Gastroesophageal sphincter (tissue), 4 donors: ENCODE measurements at regions not wholly inside any gene's neighbourhood (a gene's known extent, or its start where the extent isn't known, plus 50 kb on each side); places are given as distances from the start of the nearest gene placed in this dataset.

Experiments
- ATAC-seq: fragments of 150-250 bp; one replicate; pipeline ENCODE4 v1.9.1; 2016; ENCODE audit warnings: mild to moderate bottlenecking, moderate library complexity
- H3K27ac ChIP-seq, 4 donors: fragments of 200-600 bp; sonication (generic) in 3 of 4; 1 replicate in 3 of 4; 2 replicates in 1 of 4; pipeline ENCODE4 v1.5.1; 2016 to 2019
- H3K27me3 ChIP-seq: fragments of 200-600 bp; sonication (generic); one replicate; pipeline ENCODE4 v1.5.1; 2019
- H3K36me3 ChIP-seq, 2 donors: fragments of 200-600 bp; sonication (generic); one replicate each; pipeline ENCODE4 v1.5.1; 2019; ENCODE audit warnings: control low read depth in 1 of 2
- H3K4me1 ChIP-seq, 3 donors: fragments of 200-600 bp; sonication (generic); 1 replicate in 2 of 3; 2 replicates in 1 of 3; pipeline ENCODE4 v1.5.1; 2016 to 2019; ENCODE audit warnings: control low read depth in 2 of 3
- H3K4me3 ChIP-seq, 2 donors: fragments of 200-600 bp; sonication (generic); one replicate each; pipeline ENCODE4 v1.5.1; 2019; ENCODE audit warnings: mild to moderate bottlenecking in 1 of 2, moderate library complexity in 1 of 2
- H3K9me3 ChIP-seq, 3 donors: fragments of 200-600 bp; sonication (generic); one replicate each; pipeline ENCODE4 v1.5.1; 2017 to 2019; ENCODE audit warnings: control low read depth in 2 of 3
- EP300 ChIP-seq: sonication (generic); formaldehyde crosslinking; IDR thresholded peaks from one replicate; pipeline ENCODE4 v1.6.1; 2017; ENCODE audit warnings: antibody characterized with exemption, mild to moderate bottlenecking
- POLR2A ChIP-seq, 2 donors: fragments of 450-650 bp; IDR thresholded peaks; one replicate each; pipeline ENCODE4 v1.6.1; 2017; ENCODE audit warnings: antibody characterized with exemption in 2 of 2, mild to moderate bottlenecking in 2 of 2, moderate library complexity in 1 of 2
- POLR2AphosphoS5 ChIP-seq: sonication (generic); formaldehyde crosslinking; IDR thresholded peaks from one replicate; pipeline ENCODE4 v1.6.1; 2017; ENCODE audit warnings: antibody characterized with exemption
- WGBS, 2 donors: methylation state at CpG; one replicate each; pipeline ENCODE4 v1.1.5; 2018; ENCODE audit warnings: low coverage in 1 of 2; 5-methylcytosine and 5-hydroxymethylcytosine counted together
- TF ChIP-seq, protein P1 (sequence below), 4 experiments: fragments of 200-600 bp in 2 of 4; fragments of 450-650 bp in 2 of 4; sonication (generic) in 1 of 4; IDR thresholded peaks; one replicate each; pipeline ENCODE4 v1.5.1; 2017 to 2019; ENCODE audit warnings: antibody characterized with exemption in 4 of 4, mild to moderate bottlenecking in 2 of 4, moderate library complexity in 2 of 4

DNA sequence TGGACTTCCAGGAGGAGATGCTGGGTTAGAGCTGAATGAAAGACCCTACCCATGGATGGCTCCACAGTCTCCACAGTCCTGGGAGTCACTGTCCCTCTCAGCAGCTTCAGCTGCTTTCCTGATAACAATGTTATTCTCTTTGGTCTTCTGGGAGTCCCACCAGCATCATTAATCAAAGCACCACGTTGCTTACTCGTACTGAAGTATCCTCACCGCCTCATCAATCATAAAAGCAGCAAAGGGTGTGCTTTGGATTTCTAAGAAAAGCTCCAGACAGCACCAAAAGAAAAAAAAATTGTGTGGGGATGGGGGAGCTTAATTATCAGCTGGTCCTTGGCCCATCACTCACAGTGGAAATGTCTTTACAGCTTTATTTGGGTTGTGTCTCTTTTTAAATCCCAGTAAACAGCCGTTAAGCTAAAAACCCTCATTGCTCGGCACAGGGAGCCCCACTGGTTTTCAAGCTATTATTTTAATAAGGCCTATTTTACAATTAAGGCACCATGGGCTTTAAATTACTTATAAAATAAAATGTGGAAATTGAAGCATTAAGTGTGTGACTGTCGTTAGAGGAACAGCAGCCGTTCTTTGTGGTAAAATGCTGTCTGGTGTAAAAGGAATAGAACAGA, 538.0 kb downstream of the EBF1 start:
- H3K9me3 ChIP-seq = no peaks in the 10 kb centered on the region
- no peak for ATAC-seq
- H3K4me3 ChIP-seq = no peak overlapping the region
- 71% methylated on average over 4 to 7 of the region's 7 CpGs for WGBS, 2 donors
- H3K27ac ChIP-seq = no peak overlapping the region
- TF ChIP-seq EP300 (no peak), POLR2AphosphoS5 (no peak), POLR2A (IDR thresholded peaks at IDR 0.05) (no peak)
- TF ChIP-seq, protein P1, sequence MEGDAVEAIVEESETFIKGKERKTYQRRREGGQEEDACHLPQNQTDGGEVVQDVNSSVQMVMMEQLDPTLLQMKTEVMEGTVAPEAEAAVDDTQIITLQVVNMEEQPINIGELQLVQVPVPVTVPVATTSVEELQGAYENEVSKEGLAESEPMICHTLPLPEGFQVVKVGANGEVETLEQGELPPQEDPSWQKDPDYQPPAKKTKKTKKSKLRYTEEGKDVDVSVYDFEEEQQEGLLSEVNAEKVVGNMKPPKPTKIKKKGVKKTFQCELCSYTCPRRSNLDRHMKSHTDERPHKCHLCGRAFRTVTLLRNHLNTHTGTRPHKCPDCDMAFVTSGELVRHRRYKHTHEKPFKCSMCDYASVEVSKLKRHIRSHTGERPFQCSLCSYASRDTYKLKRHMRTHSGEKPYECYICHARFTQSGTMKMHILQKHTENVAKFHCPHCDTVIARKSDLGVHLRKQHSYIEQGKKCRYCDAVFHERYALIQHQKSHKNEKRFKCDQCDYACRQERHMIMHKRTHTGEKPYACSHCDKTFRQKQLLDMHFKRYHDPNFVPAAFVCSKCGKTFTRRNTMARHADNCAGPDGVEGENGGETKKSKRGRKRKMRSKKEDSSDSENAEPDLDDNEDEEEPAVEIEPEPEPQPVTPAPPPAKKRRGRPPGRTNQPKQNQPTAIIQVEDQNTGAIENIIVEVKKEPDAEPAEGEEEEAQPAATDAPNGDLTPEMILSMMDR (IDR thresholded peaks at IDR 0.05) = no peak
- H3K27me3 ChIP-seq = peaks cover 5% of the 10 kb centered on the region
- H3K4me1 ChIP-seq = no peaks in the 10 kb centered on the region
- no peaks in the 10 kb centered on the region for H3K36me3 ChIP-seq

DNA sequence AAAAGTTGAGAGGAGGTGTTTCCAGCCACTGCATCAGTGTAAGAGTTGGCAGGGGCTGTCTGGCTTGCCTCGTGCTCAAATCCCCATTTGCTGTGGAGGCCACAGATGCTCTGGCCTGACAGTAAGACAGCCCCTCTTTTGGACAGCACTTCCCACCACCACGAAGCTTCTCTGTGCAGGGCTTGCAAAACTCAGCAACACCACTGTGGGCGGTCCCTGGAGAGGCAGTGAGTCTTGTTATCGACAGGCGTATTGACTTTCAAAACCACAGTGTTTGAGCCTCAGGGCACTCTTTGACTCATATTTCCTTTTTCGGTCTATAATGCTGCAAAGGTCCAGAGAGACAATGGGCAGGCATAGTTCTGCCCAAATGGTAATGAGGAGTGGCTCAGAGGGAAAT, 539.5 kb downstream of the EBF1 start:
- no peaks in the 10 kb centered on the region for H3K9me3 ChIP-seq
- no peaks in the 10 kb centered on the region for H3K4me1 ChIP-seq
- H3K4me3 ChIP-seq = no peak overlapping the region
- 52 to 89% methylated on average over 5 of the region's 6 CpGs for WGBS, 2 donors
- peaks cover 5% of the 10 kb centered on the region for H3K27me3 ChIP-seq
- no peak for ATAC-seq
- H3K27ac ChIP-seq = no peak overlapping the region
- no peaks in the 10 kb centered on the region for H3K36me3 ChIP-seq
- no peak for TF ChIP-seq POLR2AphosphoS5
- no peak for TF ChIP-seq POLR2A (IDR thresholded peaks at IDR 0.05)
- TF ChIP-seq EP300 = no peak

DNA sequence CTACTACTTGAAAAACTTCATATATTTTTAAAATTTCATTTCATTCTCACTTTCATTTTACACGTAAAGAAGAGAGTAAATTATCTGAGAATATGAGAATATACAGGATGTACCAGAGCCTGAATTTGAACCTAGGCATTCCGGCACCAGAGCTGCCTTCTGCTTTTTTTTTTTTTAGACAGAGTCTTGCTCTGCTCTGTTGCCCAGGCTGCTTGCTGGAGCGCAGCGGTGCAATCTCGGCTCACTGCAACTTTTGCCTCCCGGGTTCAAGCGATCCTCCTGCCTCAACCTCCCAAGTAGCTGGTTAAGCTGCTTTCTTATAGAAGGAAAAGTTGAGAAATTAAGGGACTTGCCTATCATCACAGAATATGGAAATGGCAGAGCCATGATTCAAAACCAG, 540.1 kb downstream of the EBF1 start:
- no peak for TF ChIP-seq EP300
- Histone ChIP-seq H3K27ac (no peak overlapping the region), H3K36me3 (no peaks in the 10 kb centered on the region), H3K9me3 (no peaks in the 10 kb centered on the region), H3K27me3 (peaks cover 5% of the 10 kb centered on the region), H3K4me1 (peaks cover 0 to under 1% (median 0%) of the 10 kb centered on the region in 3 donors), H3K4me3 (no peak overlapping the region)
- WGBS, 2 donors = 86 to 90% methylated on average over 6 to 7 of the region's 7 CpGs
- no peak for ATAC-seq

DNA sequence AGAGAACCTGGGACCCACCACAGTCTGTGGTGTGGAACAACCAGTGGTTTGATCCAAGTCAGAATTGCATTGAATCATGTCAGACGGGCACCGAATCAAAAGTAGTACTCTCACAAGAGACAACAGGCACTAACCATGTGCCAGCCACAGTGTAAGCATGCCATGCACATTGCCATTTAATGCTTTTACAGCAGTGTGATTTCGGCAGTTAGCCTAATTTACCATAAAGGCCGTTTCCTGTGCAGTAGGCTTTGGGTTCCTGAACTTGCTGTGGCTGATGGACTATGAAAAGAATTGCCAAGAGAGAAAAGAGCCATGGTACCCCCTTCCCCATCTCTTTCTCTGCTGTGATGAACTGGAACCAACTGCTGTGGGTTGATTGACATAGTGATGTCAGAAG, 540.6 kb downstream of the EBF1 start:
- H3K4me1 ChIP-seq = peaks cover 0 to 6% (median 0%) of the 10 kb centered on the region in 3 donors
- WGBS, 2 donors = 97 to 100% methylated on average over 1 to 4 of the region's 4 CpGs
- no peaks in the 10 kb centered on the region for H3K9me3 ChIP-seq
- ATAC-seq = no peak
- H3K27ac ChIP-seq = no peak overlapping the region
- no peak overlapping the region for H3K4me3 ChIP-seq
- TF ChIP-seq, protein P1 (IDR thresholded peaks at IDR 0.05) = no peak
- TF ChIP-seq POLR2A (IDR thresholded peaks at IDR 0.05) (no peak), POLR2AphosphoS5 (no peak), EP300 (no peak)
- peaks cover 5% of the 10 kb centered on the region for H3K27me3 ChIP-seq
- H3K36me3 ChIP-seq = no peaks in the 10 kb centered on the region

DNA sequence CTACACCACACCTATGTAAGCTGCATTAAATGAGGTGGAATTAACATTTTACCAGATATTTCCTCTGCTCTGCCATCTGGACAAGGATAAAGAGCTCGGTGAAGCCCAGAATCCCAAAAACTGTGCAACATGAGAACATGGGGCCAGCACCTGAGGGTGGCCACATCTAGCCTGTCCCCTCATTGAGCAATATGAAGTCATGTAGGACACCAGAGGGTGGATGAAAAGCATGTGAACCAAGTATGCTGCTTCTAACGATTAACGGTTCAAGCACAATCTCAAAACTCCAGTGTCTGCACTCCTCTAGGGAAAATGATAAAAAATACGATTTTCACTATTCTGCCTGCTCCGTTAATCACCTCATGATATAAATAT, 545.8 kb downstream of the EBF1 start:
- H3K27ac ChIP-seq = peak overlapping the region in 3 of 4 donors; percentile 63 to 67 (median 65)
- WGBS, 2 donors = 71 to 72% methylated on average over 5 of the region's 5 CpGs
- peak; percentile 61 for ATAC-seq

More for the DNA sequence above, 545.8 kb downstream of the EBF1 start:
- H3K27me3 ChIP-seq = no peaks in the 10 kb centered on the region
- TF ChIP-seq EP300 = no peak
- no peak for TF ChIP-seq POLR2AphosphoS5
- no peak for TF ChIP-seq POLR2A (IDR thresholded peaks at IDR 0.05)
- TF ChIP-seq, protein P1 (IDR thresholded peaks at IDR 0.05) = no peak
- H3K9me3 ChIP-seq = no peaks in the 10 kb centered on the region
- H3K4me3 ChIP-seq = no peak overlapping the region
- peaks cover 0 to 29% (median 2%) of the 10 kb centered on the region in 3 donors for H3K4me1 ChIP-seq
- no peaks in the 10 kb centered on the region for H3K36me3 ChIP-seq
